IMR-90 (cell line): ENCODE measurements at regions not wholly inside any gene's neighbourhood (a gene's known extent, or its start where the extent isn't known, plus 50 kb on each side); places are given as distances from the start of the nearest gene placed in this dataset.

Source experiments
- ATAC-seq: fragments of 200-7000 bp; cut with Tn5 transposase; 2 replicates; pipeline ENCODE4 v1.9.1; 2020; ENCODE audit warnings: low read depth, mild to moderate bottlenecking, moderate library complexity
- BruUV-seq: library from RNA; stranded (reverse); fragments of 400-500 nt; replicated peaks from 2 replicates; lab custom pipeline; 2021; lab: Mats Ljungman, UMichigan
- CTCF ChIA-PET: fragments of 300-600 bp; formaldehyde crosslinking; extraction: SDS; loops from one replicate; lab custom pipeline; 2021; ENCODE audit warnings: antibody characterized with exemption; lab: Yijun Ruan, JAX
- POLR2A ChIA-PET: fragments of 300-600 bp; sonication (Branson Sonifier 250); formaldehyde crosslinking; loops from one replicate; lab custom pipeline; 2022; ENCODE audit warnings: antibody characterized with exemption; ENCODE audit not compliant: unreplicated experiment; lab: Charles Lee
- DNase-seq: peaks from one replicate; pipeline ENCODE4 v3.0.0; 2013
- H2AFZ ChIP-seq: replicated peaks from 2 replicates; pipeline ENCODE3; 2013; ENCODE audit warnings: low read length, mild to moderate bottlenecking; ENCODE audit not compliant: poor library complexity
- H2AK5ac ChIP-seq: 2 replicates; pipeline ENCODE4 v1.6.1; 2013; ENCODE audit warnings: low read depth, low read length, inconsistent platforms
- H2AK9ac ChIP-seq: replicated peaks from 2 replicates; pipeline ENCODE3; 2013; ENCODE audit warnings: mild to moderate bottlenecking, low read depth, low read length, moderate library complexity; ENCODE audit not compliant: poor library complexity
- H2BK120ac ChIP-seq: 2 replicates; pipeline ENCODE4 v1.6.1; 2013; ENCODE audit warnings: low read depth, low read length, inconsistent platforms
- H2BK15ac ChIP-seq: 3 replicates; pipeline ENCODE4 v1.6.1; 2013; ENCODE audit warnings: low read depth, low read length, inconsistent platforms
- H2BK20ac ChIP-seq: 2 replicates; pipeline ENCODE4 v1.6.1; 2013; ENCODE audit warnings: low read depth, mild to moderate bottlenecking, inconsistent platforms, low read length, moderate library complexity
- H2BK5ac ChIP-seq: 2 replicates; pipeline ENCODE4 v1.6.1; 2013; ENCODE audit warnings: mild to moderate bottlenecking, low read depth, low read length, inconsistent platforms; ENCODE audit not compliant: poor library complexity, severe bottlenecking
- H3K14ac ChIP-seq: replicated peaks from 2 replicates; pipeline ENCODE4 v1.6.1; 2013; ENCODE audit warnings: low read depth, low read length, inconsistent platforms
- H3K18ac ChIP-seq: 2 replicates; pipeline ENCODE4 v1.6.1; 2013; ENCODE audit warnings: low read depth, low read length, control low read depth
- H3K23ac ChIP-seq: 2 replicates; pipeline ENCODE4 v1.6.1; 2013; ENCODE audit warnings: low read depth, low read length, inconsistent platforms
- H3K27ac ChIP-seq: 2 replicates; pipeline ENCODE4 v1.5.1; 2013; ENCODE audit warnings: mild to moderate bottlenecking, control low read depth, low read length; ENCODE audit not compliant: insufficient read depth
- H3K27me3 ChIP-seq: 2 replicates; pipeline ENCODE4 v1.6.1; 2013; ENCODE audit warnings: low read length; ENCODE audit not compliant: control insufficient read depth, insufficient read depth
- H3K36me3 ChIP-seq: 2 replicates; pipeline ENCODE4 v1.6.1; 2013; ENCODE audit warnings: low read length, mixed read lengths; ENCODE audit not compliant: control insufficient read depth, insufficient read depth
- H3K4ac ChIP-seq: 2 replicates; pipeline ENCODE4 v1.6.1; 2013; ENCODE audit warnings: low read depth, low read length, inconsistent platforms
- H3K4me1 ChIP-seq: 2 replicates; pipeline ENCODE4 v1.6.1; 2013; ENCODE audit warnings: low read length, mixed read lengths; ENCODE audit not compliant: control insufficient read depth, insufficient read depth
- H3K4me2 ChIP-seq: 2 replicates; pipeline ENCODE4 v1.6.1; 2013; ENCODE audit warnings: low read depth, mild to moderate bottlenecking, control low read depth, low read length, moderate library complexity
- H3K4me3 ChIP-seq: 2 replicates; pipeline ENCODE4 v1.5.1; 2013; ENCODE audit warnings: low read depth, mild to moderate bottlenecking, control low read depth, low read length, moderate library complexity; ENCODE audit not compliant: insufficient read depth
- H3K56ac ChIP-seq: 2 replicates; pipeline ENCODE4 v1.6.1; 2013; ENCODE audit warnings: low read length, inconsistent platforms; ENCODE audit not compliant: insufficient read depth; ENCODE audit errors: extremely low read depth
- H3K79me1 ChIP-seq, 2 experiments: 2 replicates each; pipeline ENCODE4 v1.6.1; 2013; ENCODE audit warnings: low read length in 2 of 2, inconsistent platforms in 1 of 2, low read depth in 1 of 2
- H3K9ac ChIP-seq: 2 replicates; pipeline ENCODE4 v1.6.1; 2013; ENCODE audit warnings: low read depth, low read length, control low read depth
- H3K9me1 ChIP-seq: 2 replicates; pipeline ENCODE4 v1.6.1; 2013; ENCODE audit warnings: low read length, inconsistent platforms; ENCODE audit not compliant: insufficient read depth
- H3K9me3 ChIP-seq: 2 replicates; pipeline ENCODE4 v1.6.1; 2013; ENCODE audit warnings: low read length; ENCODE audit not compliant: control insufficient read depth, insufficient read depth
- H4K20me1 ChIP-seq: 2 replicates; pipeline ENCODE4 v1.6.1; 2013; ENCODE audit warnings: low read length, inconsistent platforms; ENCODE audit not compliant: insufficient read depth
- H4K5ac ChIP-seq: 2 replicates; pipeline ENCODE4 v1.6.1; 2013; ENCODE audit warnings: mild to moderate bottlenecking, low read depth, low read length, control low read depth
- H4K8ac ChIP-seq, 2 experiments: 2 replicates each; pipeline ENCODE4 v1.6.1; 2013; ENCODE audit warnings: low read depth in 2 of 2, low read length in 2 of 2, control low read depth in 1 of 2, inconsistent platforms in 1 of 2
- H4K91ac ChIP-seq: 2 replicates; pipeline ENCODE4 v1.6.1; 2013; ENCODE audit warnings: low read depth, low read length, inconsistent platforms; ENCODE audit not compliant: insufficient read depth
- CEBPB ChIP-seq: IDR thresholded peaks from 2 replicates; pipeline ENCODE4 v1.6.1; 2012; ENCODE audit warnings: low read depth, low read length, improper control_type of control experiment
- CHD1 ChIP-seq: IDR thresholded peaks from 2 replicates; pipeline ENCODE4 v1.6.1; 2012; ENCODE audit warnings: low read depth, low read length, improper control_type of control experiment
- FOS ChIP-seq: fragments of 150-350 bp; IDR thresholded peaks from 2 replicates; pipeline ENCODE4 v1.6.1; 2016; ENCODE audit warnings: low read depth, low read length
- MAFK ChIP-seq: IDR thresholded peaks from 2 replicates; pipeline ENCODE4 v1.6.1; 2012; ENCODE audit warnings: low read depth, low read length, improper control_type of control experiment
- MAZ ChIP-seq: IDR thresholded peaks from 2 replicates; pipeline ENCODE4 v1.6.1; 2012; ENCODE audit warnings: low read depth, mild to moderate bottlenecking, low read length, improper control_type of control experiment, moderate library complexity, borderline replicate concordance
- MXI1 ChIP-seq: IDR thresholded peaks from 2 replicates; pipeline ENCODE4 v1.6.1; 2012; ENCODE audit warnings: low read depth, mild to moderate bottlenecking, low read length, moderate library complexity, borderline replicate concordance
- NFE2L2 ChIP-seq: fragments of 150-350 bp; IDR thresholded peaks from 2 replicates; pipeline ENCODE4 v1.6.1; 2016; ENCODE audit warnings: low read depth, mild to moderate bottlenecking, low read length
- POLR2A ChIP-seq: IDR thresholded peaks from 2 replicates; pipeline ENCODE4 v1.6.1; 2012; ENCODE audit warnings: mild to moderate bottlenecking, low read depth, low read length
- RAD21 ChIP-seq: IDR thresholded peaks from 2 replicates; pipeline ENCODE4 v1.6.1; 2012; ENCODE audit warnings: low read length, improper control_type of control experiment
- RCOR1 ChIP-seq: IDR thresholded peaks from 2 replicates; pipeline ENCODE4 v1.6.1; 2012; ENCODE audit warnings: mild to moderate bottlenecking, low read length, improper control_type of control experiment; ENCODE audit not compliant: insufficient replicate concordance
- RFX5 ChIP-seq: IDR thresholded peaks from 2 replicates; pipeline ENCODE4 v1.8.0; 2012; ENCODE audit warnings: low read depth, mild to moderate bottlenecking, low read length, moderate library complexity
- SMC3 ChIP-seq: fragments of 150-350 bp; IDR thresholded peaks from 2 replicates; pipeline ENCODE4 v1.6.1; 2016; ENCODE audit warnings: low read depth, mild to moderate bottlenecking, antibody characterized with exemption, low read length, moderate library complexity
- WGBS, 2 experiments: methylation state at CpG; one replicate each; pipeline versions ENCODE4 v1.1.5 to v1.1.7; 2013; ENCODE audit warnings: missing lambda C conversion rate in 2 of 2; ENCODE audit not compliant: insufficient read length in 1 of 2; ENCODE audit errors: extremely low coverage in 2 of 2; 5-methylcytosine and 5-hydroxymethylcytosine counted together
- dilution Hi-C: fragments of 300-500 bp; cut with HindIII; formaldehyde crosslinking; loops from one replicate; pipeline ENCODE4 v1.14.3; 2018; ENCODE audit warnings: low sequenced_read_pairs; ENCODE audit not compliant: unreplicated experiment
- in situ Hi-C: fragments of 300-500 bp; cut with MboI; formaldehyde crosslinking; loops from 3 replicates; pipeline ENCODE4 v1.14.3; 2019; ENCODE audit warnings: low sequenced_read_pairs, inconsistent platforms, mixed read lengths
- intact Hi-C: fragments of 100-400 bp; cut with micrococcal nuclease; formaldehyde crosslinking; loops from 2 replicates; pipeline ENCODE4 v1.10.0; 2022
- TF ChIP-seq, protein P1 (sequence below): fragments of 150-350 bp; IDR thresholded peaks from 2 replicates; pipeline ENCODE4 v1.6.1; 2016; ENCODE audit warnings: low read depth, mild to moderate bottlenecking, low read length, moderate library complexity, borderline replicate concordance
- TF ChIP-seq, protein P2 (sequence below): fragments of 150-350 bp; IDR thresholded peaks from 2 replicates; pipeline ENCODE4 v1.6.1; 2017; ENCODE audit warnings: mild to moderate bottlenecking, antibody characterized with exemption, low read length, low read depth
- TF ChIP-seq, protein P3 (sequence below): conservative IDR thresholded peaks from 2 replicates; pipeline ENCODE4 v1.5.1; 2012; ENCODE audit warnings: mild to moderate bottlenecking, low read depth, low read length, improper control_type of control experiment

DNA sequence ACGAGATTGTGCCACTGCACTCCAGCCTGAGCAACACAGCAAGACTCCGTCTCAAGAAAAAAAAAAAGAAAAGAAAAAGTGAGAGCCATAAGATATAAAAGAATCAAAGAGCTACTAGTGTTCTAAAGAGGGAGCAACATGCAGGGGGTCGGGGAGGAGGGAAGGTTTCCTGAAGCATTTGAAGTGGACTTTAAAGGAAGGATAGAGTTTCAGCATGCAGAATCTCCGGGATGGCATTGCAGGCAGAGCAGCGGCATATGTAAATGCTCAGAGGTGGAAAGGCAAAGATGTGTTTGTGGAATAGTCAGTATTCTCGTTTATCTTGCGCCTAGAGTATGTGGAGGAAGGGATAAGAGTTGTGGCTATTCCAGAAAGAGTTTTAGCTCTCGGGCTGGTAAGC, 447.6 kb upstream of the NFE2L3 start:
- in situ Hi-C loops: no loop called here

More for the DNA sequence above, 447.6 kb upstream of the NFE2L3 start:
- no peak overlapping the region for H2AK9ac ChIP-seq
- intact Hi-C loops (no loop called here), dilution Hi-C loops (no loop called here)
- no peaks in the 10 kb centered on the region for H4K20me1 ChIP-seq
- H2BK15ac ChIP-seq: no peak overlapping the region
- H3K36me3 ChIP-seq: no peaks in the 10 kb centered on the region
- H2BK20ac ChIP-seq: no peak overlapping the region
- H3K56ac ChIP-seq: no peak overlapping the region
- TF ChIP-seq MXI1 (no peak), SMC3 (no peak), CEBPB (no peak), MAZ (no peak), POLR2A (no peak), CHD1 (no peak), MAFK (no peak), RAD21 (no peak), RFX5 (no peak), FOS (no peak), NFE2L2 (no peak), RCOR1 (no peak)
- TF ChIP-seq, protein P1, sequence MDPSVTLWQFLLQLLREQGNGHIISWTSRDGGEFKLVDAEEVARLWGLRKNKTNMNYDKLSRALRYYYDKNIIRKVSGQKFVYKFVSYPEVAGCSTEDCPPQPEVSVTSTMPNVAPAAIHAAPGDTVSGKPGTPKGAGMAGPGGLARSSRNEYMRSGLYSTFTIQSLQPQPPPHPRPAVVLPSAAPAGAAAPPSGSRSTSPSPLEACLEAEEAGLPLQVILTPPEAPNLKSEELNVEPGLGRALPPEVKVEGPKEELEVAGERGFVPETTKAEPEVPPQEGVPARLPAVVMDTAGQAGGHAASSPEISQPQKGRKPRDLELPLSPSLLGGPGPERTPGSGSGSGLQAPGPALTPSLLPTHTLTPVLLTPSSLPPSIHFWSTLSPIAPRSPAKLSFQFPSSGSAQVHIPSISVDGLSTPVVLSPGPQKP: no peak
- TF ChIP-seq, protein P2, sequence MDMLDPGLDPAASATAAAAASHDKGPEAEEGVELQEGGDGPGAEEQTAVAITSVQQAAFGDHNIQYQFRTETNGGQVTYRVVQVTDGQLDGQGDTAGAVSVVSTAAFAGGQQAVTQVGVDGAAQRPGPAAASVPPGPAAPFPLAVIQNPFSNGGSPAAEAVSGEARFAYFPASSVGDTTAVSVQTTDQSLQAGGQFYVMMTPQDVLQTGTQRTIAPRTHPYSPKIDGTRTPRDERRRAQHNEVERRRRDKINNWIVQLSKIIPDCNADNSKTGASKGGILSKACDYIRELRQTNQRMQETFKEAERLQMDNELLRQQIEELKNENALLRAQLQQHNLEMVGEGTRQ: no peak
- TF ChIP-seq, protein P3, sequence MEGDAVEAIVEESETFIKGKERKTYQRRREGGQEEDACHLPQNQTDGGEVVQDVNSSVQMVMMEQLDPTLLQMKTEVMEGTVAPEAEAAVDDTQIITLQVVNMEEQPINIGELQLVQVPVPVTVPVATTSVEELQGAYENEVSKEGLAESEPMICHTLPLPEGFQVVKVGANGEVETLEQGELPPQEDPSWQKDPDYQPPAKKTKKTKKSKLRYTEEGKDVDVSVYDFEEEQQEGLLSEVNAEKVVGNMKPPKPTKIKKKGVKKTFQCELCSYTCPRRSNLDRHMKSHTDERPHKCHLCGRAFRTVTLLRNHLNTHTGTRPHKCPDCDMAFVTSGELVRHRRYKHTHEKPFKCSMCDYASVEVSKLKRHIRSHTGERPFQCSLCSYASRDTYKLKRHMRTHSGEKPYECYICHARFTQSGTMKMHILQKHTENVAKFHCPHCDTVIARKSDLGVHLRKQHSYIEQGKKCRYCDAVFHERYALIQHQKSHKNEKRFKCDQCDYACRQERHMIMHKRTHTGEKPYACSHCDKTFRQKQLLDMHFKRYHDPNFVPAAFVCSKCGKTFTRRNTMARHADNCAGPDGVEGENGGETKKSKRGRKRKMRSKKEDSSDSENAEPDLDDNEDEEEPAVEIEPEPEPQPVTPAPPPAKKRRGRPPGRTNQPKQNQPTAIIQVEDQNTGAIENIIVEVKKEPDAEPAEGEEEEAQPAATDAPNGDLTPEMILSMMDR: no peak
- H3K4me3 ChIP-seq: no peak overlapping the region
- H3K4me2 ChIP-seq: no peak overlapping the region
- WGBS, 2 experiments: 79% methylated on average over 6 of the region's 8 CpGs; no CpG with 5 or more reads in 1 of the 2 experiments
- ATAC-seq: no peak
- no peak overlapping the region for H4K8ac ChIP-seq
- no peak overlapping the region for H3K14ac ChIP-seq
- no peak overlapping the region for H3K27ac ChIP-seq
- H2AK5ac ChIP-seq: no peak overlapping the region
- DNase-seq: no peak
- no peaks in the 10 kb centered on the region for H3K4me1 ChIP-seq
- no peak overlapping the region for H3K18ac ChIP-seq
- H4K91ac ChIP-seq: no peak overlapping the region
- H3K23ac ChIP-seq: no peak overlapping the region
- no peak overlapping the region for H3K9ac ChIP-seq
- CTCF ChIA-PET: no interaction called here
- H3K9me3 ChIP-seq: peaks cover 4% of the 10 kb centered on the region; the same call in 1 of the 2 replicates
- no peaks in the 10 kb centered on the region for H3K9me1 ChIP-seq
- H2AFZ ChIP-seq: no peak overlapping the region
- POLR2A ChIA-PET: no interaction called here
- no peak overlapping the region for H4K5ac ChIP-seq
- no peak overlapping the region for H2BK120ac ChIP-seq
- no peaks in the 10 kb centered on the region for H3K79me1 ChIP-seq
- H3K4ac ChIP-seq: no peak overlapping the region
- H2BK5ac ChIP-seq: no peak overlapping the region
- H3K27me3 ChIP-seq: no peaks in the 10 kb centered on the region
- no TSS peak for BruUV-seq
